Activated naive CD4-positive, alpha-beta T cell treated with anti-CD3 and anti-CD28 coated beads, Interleukin-2, amount 50 U/mL, for 72 hours (primary cell): ENCODE measurements at regions not wholly inside any gene's neighbourhood (a gene's known extent, or its start where the extent isn't known, plus 50 kb on each side); places are given as distances from the start of the nearest gene placed in this dataset.

Source experiments
- ATAC-seq, 2 donors: fragments of 150-1000 bp; cut with Tn5 transposase; 2 replicates each; pipeline ENCODE4 v1.10.0; 2021; ENCODE audit warnings: mild to moderate bottlenecking in 2 of 2, moderate library complexity in 2 of 2
- DNase-seq, 2 donors: peaks; one replicate each; pipeline ENCODE4 v3.0.0; 2021 to 2022; ENCODE audit warnings: low spot score in 2 of 2
- H3K27ac Mint-ChIP-seq, 2 donors: one replicate each; pipeline ENCODE4 v1.8.0; 2022; ENCODE audit warnings: mild to moderate bottlenecking in 2 of 2, mixed read lengths in 2 of 2
- H3K36me3 Mint-ChIP-seq, 2 donors: one replicate each; pipeline ENCODE4 v1.8.0; 2022; ENCODE audit warnings: mixed read lengths in 2 of 2
- H3K9me3 Mint-ChIP-seq, 2 donors: one replicate each; pipeline ENCODE4 v1.8.0; 2022; ENCODE audit warnings: mixed read lengths in 2 of 2

DNA sequence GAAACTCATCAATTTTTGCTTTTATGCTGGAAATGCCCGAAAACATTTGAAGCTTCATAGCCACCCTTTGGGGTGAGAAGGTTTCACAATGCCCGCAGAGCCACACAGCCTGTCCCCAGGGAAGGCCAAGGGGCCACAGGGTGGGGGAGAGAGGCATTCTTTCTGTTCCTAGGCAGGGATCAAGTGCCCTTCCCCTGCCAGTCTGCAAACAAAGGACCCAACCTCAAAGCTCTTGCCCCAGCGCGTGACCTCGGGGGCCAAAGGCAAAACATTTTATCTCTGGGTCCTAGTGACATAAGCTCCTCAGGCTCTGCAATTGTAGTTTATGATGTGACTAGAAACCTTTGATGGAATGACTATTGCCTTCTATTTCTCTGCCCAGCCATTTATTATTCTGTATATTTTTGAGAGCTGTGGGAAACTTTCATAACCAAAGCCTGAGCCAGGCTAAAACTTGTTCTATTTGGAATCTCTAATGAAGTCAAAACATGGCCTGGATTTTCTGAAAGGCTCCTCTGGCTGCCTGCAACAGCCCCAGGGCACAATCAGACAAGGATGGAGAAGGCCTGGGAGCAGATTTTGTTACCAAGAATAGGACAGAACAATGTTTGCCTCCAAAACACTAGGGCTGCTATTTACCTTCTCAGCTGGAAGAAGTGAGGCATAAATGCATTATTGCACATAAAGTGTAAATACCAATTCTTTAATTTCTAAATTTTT, 137.2 kb upstream of the KCTD1 start:
- Mint-ChIP-seq H3K36me3 (no peaks in the 10 kb centered on the region), H3K27ac (no peak overlapping the region), H3K9me3 (no peaks in the 10 kb centered on the region)
- DNase-seq (no peak), ATAC-seq (no peak)

DNA sequence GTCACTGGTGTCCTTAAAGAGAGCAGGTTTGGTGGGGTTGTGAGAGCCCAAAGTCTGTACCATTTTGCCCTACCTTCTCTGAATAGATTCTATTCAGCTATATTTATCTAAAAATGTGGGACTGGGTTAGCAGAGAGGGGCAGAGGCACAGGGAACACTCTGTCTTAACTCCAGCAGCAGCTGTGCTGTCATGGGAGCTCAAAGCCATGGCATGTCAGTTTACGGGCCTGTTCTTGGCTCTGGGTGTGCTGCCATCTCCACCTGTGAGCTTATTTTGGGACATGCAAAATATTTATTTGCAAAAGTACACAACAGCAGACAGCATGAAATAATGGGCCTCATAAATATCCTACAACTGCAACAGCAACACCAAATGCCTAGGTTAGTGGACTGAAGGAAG, 129.6 kb upstream of the KCTD1 start:
- Mint-ChIP-seq H3K27ac (no peak overlapping the region), H3K9me3 (peaks cover 5 to 7% of the 10 kb centered on the region in 2 donors), H3K36me3 (no peaks in the 10 kb centered on the region)
- DNase-seq = no peak
- ATAC-seq = no peak

- DNase-seq = no peak
- Mint-ChIP-seq H3K27ac (no peak overlapping the region), H3K36me3 (no peaks in the 10 kb centered on the region), H3K9me3 (no peaks in the 10 kb centered on the region)
- ATAC-seq = no peak
Measured at GRCh38 chr18:26667046-26667445, 118.7 kb upstream of the KCTD1 start.

GRCh38 chr18:26662996-26663395, 114.6 kb upstream of the KCTD1 start:
- Mint-ChIP-seq H3K9me3 (no peaks in the 10 kb centered on the region), H3K27ac (no peak overlapping the region), H3K36me3 (peaks cover 0 to 7% of the 10 kb centered on the region in 2 donors)
- ATAC-seq = no peak
- DNase-seq = no peak

DNA sequence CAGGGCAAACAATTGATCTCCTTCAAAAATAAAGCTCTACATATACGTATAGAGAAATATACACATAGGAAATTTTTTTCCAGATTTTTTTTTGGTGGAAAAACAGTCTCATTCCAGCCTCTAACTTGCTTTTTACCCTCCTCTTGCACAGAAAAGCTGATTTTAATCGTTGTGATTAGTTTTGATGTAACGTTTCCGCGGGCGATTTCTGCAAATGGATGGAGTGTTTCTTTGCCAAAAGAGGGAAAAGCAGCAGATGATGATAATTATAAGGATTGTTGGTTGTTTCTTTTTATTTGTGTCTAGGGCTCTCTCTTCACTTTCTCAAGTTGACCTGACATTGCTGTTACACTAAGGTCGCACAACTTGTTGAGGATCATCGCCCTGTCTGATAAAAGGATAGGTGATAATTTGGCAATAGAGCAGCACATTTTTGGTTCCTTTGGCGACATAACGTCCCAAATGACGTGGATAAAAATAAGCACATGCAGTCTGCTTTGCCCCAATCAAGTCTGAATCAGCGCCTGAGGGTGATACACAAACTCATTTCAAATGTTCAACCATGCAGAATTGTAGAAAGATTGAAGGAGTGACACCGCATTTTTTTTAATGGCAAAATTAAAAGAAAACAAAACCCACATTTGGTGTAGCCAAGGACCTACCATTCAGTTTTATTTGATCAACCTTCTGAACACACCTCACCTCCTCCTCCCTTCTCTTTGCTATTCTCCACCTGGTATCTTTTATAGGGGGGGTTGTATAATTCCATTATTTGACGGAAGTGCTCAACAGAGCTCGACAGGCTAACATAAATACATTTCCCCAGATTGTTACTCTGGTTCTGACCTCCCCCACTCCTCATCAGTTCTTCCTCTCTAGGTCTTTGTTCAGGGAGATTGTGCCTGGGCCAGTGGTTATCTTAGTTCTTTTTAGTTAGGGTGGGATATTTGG, 109.6 kb upstream of the KCTD1 start:
- H3K27ac Mint-ChIP-seq = no peak overlapping the region
- no peak for ATAC-seq
- H3K9me3 Mint-ChIP-seq = no peaks in the 10 kb centered on the region
- no peak for DNase-seq
- H3K36me3 Mint-ChIP-seq = peaks cover 7 to 14% of the 10 kb centered on the region in 2 donors

DNA sequence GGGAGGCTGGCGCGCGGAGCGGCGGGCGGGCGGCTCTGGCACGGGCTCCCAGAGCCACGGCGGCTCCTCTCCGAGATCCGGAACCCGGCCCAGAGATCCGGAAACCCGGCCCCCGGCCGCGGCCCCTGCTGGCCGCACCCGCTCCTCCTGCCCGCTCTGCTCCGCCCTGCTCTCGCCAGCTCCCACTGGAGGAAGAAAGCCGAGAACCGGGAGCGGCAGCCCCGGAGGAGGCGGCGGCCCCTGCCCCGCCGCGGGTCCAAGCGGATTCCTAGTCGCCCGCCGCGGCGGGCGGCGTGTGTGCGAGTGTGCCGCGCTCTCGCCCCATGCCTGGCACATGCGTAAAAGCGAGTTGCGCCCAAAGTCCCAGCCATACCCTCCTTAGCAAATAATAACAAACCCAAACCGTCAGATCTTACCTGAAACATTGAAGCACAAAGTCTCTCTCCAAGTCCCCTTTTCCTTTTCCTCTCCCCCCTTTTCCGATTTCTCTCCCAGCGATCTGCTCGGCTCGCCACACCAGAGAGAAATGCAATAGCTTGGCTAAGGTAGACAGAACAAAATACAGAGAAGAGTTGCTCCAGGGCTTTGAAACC, 108.7 kb upstream of the KCTD1 start:
- Mint-ChIP-seq H3K9me3 (no peaks in the 10 kb centered on the region), H3K27ac (peak overlapping the region in 1 of 2 donors; percentile 58), H3K36me3 (peaks cover 7 to 14% of the 10 kb centered on the region in 2 donors)
- DNase-seq (peak in 1 of 2 donors; percentile 6), ATAC-seq (peak in 1 of 2 donors; percentile 58)

DNA sequence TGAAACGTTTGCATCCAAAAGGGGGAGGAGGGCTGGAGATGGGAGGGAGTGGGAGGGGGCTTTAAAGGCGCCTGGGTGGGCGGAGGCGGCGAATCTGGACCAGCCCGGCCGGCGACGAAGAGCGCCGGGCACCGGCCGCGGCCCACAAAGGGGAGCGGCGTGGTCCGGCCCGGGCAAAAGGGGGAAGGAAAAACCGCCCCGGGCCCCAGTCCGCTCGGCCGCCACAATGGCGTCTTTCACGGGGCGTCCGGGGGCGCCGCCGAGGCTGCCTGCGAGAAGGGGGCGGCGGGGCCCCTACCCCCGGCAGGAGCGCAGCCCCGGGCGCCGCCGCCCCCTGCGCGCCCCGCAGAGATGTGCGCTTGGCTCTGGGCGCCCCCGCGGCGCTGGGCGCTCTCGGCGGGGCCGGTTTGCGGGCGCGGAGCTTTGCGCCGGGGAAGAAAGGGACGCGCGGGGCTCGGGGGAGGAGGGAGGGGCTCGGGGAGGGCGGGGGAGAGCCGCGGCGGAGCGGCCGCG, 108.1 kb upstream of the KCTD1 start:
- Mint-ChIP-seq H3K9me3 (no peaks in the 10 kb centered on the region), H3K36me3 (peaks cover 7 to 14% of the 10 kb centered on the region in 2 donors), H3K27ac (no peak overlapping the region)
- DNase-seq = no peak
- ATAC-seq = peak in 1 of 2 donors; percentile 48

DNA sequence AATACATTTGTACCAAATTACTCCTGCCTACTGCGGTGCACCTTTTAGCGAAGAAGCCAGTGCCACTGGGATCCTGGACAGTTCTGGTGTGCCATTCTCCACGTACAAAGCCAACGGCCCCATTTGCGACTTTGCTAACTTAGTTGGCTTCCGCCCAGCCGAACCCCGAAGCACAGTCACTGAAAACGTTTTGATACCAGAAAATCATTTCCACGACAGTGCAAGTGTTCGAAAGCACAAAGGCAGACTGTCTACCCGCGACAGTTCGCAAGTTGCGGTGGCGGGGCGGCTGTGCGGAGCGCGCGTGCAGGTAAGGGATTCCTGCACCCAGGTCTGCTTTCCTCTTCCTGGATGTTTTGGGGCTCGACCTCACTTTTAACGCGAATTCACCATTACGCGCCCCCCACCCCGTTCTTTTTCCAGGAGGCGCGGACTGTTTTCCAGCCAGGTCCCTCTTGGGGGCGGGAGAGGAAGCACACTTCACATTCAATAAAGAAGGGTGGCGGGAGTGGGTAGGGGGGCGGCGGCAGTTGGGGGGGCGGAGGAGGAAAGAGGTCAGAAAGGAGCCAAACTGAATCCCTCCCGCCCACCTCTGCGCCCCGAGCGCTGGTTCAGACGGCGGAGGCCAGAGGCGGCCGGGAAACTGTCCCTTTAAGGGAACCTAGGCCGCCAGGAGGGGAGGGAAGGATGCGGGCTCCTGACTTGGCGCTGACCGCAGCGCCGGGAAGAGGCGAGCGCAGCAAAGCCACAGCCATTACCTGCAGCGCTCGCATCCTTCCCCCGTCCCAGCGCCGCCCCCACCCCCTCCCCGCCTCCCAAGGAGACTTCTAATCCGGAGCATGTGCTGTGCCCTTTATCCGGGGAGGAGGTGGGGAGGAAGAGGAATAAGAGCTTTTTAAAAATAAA, 107.4 kb upstream of the KCTD1 start:
- no peak for ATAC-seq
- no peak for DNase-seq
- H3K36me3 Mint-ChIP-seq = peaks cover 7 to 14% of the 10 kb centered on the region in 2 donors
- H3K9me3 Mint-ChIP-seq = no peaks in the 10 kb centered on the region
- H3K27ac Mint-ChIP-seq = no peak overlapping the region

DNA sequence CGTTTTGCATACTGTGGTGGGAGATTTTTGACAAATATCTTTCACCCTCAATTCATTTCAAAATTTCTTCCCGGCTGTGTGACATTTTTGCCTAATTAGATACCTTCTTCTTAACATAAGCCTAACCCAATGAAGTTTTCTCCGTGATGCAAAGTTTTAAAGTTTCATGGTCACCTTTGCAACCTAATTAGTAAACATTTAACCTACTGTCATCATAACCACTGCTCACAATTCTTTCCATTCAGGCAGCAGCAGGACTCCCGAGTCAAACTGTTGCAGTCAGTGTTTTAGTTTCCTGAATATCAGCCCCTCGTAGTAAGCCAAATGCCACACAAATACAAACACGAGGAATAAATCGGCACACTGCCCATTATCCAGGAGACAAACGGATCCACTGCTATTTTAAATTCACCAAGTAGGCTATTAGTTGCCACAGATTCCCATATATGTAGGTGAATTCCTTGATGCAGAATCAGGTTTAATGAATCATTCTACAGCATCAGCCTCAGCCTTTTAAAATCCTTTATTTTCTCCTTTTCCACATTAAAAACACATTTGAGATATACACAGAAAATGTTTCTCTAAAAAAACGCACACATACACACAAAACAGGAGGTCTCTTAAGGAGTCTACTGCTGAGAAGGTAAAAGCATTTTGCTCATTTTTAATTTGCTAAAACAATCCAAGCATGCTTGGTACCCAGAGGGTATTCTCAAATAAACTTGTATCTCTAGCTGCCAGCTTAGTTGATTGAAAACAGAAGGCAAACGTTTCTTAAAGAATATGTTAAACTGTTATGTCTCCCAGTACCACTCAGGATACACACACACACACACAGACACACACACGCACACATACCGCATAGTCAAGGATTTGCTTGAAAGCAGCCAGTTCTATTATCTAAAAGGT, 106.5 kb upstream of the KCTD1 start:
- Mint-ChIP-seq H3K36me3 (peaks cover 7 to 14% of the 10 kb centered on the region in 2 donors), H3K9me3 (no peaks in the 10 kb centered on the region), H3K27ac (no peak overlapping the region)
- ATAC-seq (no peak), DNase-seq (no peak)

- H3K9me3 Mint-ChIP-seq = no peaks in the 10 kb centered on the region
- no peak overlapping the region for H3K27ac Mint-ChIP-seq
- ATAC-seq = no peak
- no peak for DNase-seq
- H3K36me3 Mint-ChIP-seq = peaks cover 7 to 14% of the 10 kb centered on the region in 2 donors
Measured at GRCh38 chr18:26653943-26654615, 105.7 kb upstream of the KCTD1 start.

DNA sequence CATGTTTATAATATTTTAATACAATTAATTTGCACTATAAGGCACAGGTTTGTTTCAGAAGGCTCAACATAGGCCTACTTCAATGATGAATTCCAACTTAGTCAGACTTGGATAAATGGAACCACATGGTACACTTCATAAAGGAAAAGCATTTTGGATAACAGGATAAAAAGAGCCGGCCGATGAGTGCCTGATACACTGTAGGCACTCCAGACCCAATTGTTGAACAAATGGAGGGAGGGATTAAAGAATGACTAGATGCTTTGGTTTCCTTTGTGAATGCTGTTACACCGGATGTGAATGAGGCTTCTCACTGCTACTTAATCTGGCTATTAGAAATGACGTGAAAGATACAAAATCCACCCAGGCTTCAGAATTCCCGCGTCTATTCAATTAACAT, 104.1 kb upstream of the KCTD1 start:
- no peak overlapping the region for H3K27ac Mint-ChIP-seq
- H3K9me3 Mint-ChIP-seq = no peaks in the 10 kb centered on the region
- DNase-seq = no peak
- H3K36me3 Mint-ChIP-seq = peaks cover 4 to 5% of the 10 kb centered on the region in 2 donors
- ATAC-seq = no peak

- ATAC-seq = no peak
Measured at GRCh38 chr18:26650310-26651268, 102.2 kb upstream of the KCTD1 start.

GRCh38 chr18:26649193-26649543, 100.8 kb upstream of the KCTD1 start:
- Mint-ChIP-seq H3K27ac (no peak overlapping the region), H3K9me3 (no peaks in the 10 kb centered on the region), H3K36me3 (no peaks in the 10 kb centered on the region)
- no peak for DNase-seq
- ATAC-seq = no peak

More at GRCh38 chr18:26650310-26651268, 102.2 kb upstream of the KCTD1 start:
- H3K9me3 Mint-ChIP-seq = no peaks in the 10 kb centered on the region
- H3K36me3 Mint-ChIP-seq = no peaks in the 10 kb centered on the region
- DNase-seq = no peak
- no peak overlapping the region for H3K27ac Mint-ChIP-seq
